LNCaP clone FGC (cell line): ENCODE measurements at regions not wholly inside any gene's neighbourhood (a gene's known extent, or its start where the extent isn't known, plus 50 kb on each side); places are given as distances from the start of the nearest gene placed in this dataset.

Experiments used
- DNase-seq: peaks from one replicate; pipeline ENCODE4 v3.0.0-alpha.2; 2011; ENCODE audit warnings: low read depth
- H3K4me3 ChIP-seq: 2 replicates; pipeline ENCODE4 v1.5.1; 2011; ENCODE audit warnings: mild to moderate bottlenecking, low read depth, low read length, control low read depth
- TF ChIP-seq, protein P1 (sequence below): IDR thresholded peaks from 2 replicates; pipeline ENCODE4 v1.5.1; 2012; ENCODE audit warnings: mild to moderate bottlenecking; ENCODE audit not compliant: control insufficient read depth, insufficient read depth; ENCODE audit errors: extremely low read depth

GRCh38 chr9:7259544-7260241 lies 501.9 kb downstream of the KDM4C start:
- DNase-seq = no peak
- TF ChIP-seq, protein P1, sequence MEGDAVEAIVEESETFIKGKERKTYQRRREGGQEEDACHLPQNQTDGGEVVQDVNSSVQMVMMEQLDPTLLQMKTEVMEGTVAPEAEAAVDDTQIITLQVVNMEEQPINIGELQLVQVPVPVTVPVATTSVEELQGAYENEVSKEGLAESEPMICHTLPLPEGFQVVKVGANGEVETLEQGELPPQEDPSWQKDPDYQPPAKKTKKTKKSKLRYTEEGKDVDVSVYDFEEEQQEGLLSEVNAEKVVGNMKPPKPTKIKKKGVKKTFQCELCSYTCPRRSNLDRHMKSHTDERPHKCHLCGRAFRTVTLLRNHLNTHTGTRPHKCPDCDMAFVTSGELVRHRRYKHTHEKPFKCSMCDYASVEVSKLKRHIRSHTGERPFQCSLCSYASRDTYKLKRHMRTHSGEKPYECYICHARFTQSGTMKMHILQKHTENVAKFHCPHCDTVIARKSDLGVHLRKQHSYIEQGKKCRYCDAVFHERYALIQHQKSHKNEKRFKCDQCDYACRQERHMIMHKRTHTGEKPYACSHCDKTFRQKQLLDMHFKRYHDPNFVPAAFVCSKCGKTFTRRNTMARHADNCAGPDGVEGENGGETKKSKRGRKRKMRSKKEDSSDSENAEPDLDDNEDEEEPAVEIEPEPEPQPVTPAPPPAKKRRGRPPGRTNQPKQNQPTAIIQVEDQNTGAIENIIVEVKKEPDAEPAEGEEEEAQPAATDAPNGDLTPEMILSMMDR = peak; percentile 23; the same call in 1 of the 2 replicates
- no peak overlapping the region for H3K4me3 ChIP-seq

GRCh38 chr9:7258688-7259396 lies 501.1 kb downstream of the KDM4C start:
- no peak for DNase-seq
- no peak overlapping the region for H3K4me3 ChIP-seq
- TF ChIP-seq, protein P1 = no peak

GRCh38 chr9:7246917-7247522 lies 489.2 kb downstream of the KDM4C start:
- TF ChIP-seq, protein P1 = no peak
- no peak for DNase-seq
- H3K4me3 ChIP-seq = no peak overlapping the region

- no peak for DNase-seq
- no peak overlapping the region for H3K4me3 ChIP-seq
- TF ChIP-seq, protein P1 = no peak
Measured at GRCh38 chr9:7245976-7246580, 488.3 kb downstream of the KDM4C start.

GRCh38 chr9:7243838-7244237 lies 486.1 kb downstream of the KDM4C start:
- H3K4me3 ChIP-seq = no peak overlapping the region
- TF ChIP-seq, protein P1 = no peak
- DNase-seq = peak; percentile 62

DNA sequence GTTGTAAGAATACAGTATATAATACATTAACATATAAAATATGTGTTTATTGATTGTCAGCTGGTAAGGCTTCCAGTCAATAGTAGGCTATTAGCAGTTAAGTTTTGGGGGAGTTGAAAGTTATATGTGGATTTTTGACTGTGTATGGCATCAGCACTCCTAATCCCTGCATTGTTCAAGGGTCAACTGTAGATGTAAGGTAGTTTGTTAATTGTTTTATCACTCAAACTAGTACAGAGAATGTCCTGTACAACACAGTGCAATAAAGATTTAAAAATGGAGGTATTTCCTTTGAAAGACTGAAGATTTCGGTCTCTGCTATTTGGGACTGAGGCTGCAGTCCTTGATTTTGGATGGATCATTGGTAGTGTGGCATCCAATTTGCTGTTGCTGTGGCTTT lies 484.4 kb downstream of the KDM4C start:
- H3K4me3 ChIP-seq = no peak overlapping the region
- DNase-seq = no peak
- TF ChIP-seq, protein P1 = no peak
